GM15510 (cell line): ENCODE measurements at regions not wholly inside any gene's neighbourhood (a gene's known extent, or its start where the extent isn't known, plus 50 kb on each side); places are given as distances from the start of the nearest gene placed in this dataset.

Experiments used
- POLR2A ChIP-seq: IDR thresholded peaks from 3 replicates; pipeline ENCODE4 v1.6.1; 2011; ENCODE audit warnings: borderline replicate concordance; ENCODE audit not compliant: insufficient read length; ENCODE audit errors: extremely low read depth

DNA sequence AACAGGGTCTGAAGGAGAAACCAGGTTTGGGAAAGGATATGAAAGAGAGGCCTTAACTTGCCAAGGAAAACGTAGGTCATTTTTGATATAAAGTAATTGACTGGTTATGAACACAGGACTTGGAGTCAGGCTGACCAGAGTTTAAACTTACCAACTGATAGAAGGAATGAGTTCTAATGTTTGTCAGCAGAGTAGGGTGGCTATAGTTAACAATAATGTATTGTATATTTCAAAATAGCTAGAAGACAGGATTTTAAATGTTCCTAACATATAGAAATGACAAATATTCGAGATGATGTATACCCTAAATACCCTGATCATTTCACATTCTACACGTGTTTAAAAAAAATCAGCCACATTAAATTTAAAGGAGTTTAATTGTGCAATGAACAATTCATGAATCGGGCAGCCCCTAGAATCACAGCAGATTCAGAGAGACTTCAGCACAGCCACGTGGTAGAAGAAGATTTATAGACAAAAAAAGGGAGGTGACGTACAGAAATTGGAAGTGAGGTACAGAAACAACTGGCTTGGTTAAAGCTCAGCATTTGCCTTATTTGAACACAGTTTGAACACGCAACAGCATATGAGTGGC lies 52.5 kb upstream of the PLEKHG7 start:
- TF ChIP-seq POLR2A, result no peak

DNA sequence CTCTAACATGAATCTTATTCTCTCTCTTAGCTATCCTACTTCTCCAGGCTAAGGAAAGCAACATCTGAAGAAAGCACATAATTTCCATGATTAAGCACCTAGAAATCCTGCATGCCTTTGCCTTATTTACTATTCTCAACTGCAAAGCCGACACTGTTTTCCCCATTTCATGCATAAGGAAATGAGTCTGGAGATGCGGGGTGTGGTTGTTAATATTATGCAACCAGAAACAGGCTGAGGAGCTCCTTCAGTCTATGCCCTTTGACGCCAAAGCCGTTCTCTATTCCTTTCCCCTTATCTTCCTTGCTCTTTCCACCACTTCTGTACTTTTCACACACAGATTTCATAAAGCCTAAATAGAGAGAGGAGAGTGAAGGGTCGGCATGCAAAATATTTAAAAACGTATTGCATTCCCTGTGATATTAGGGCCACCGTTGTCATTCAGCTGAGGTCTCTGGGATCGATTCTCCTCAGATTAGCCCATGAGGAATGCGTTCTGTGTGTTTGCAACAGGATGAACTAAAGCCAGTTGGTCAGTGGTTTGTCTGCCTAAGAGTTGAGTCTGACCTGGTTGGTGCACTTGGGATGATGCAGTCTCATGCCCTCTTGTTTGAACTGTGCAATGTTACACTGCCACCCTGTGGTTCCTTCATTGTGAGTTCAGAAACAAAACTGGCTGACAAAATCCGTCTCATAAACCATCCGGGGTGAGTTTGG lies 53.1 kb upstream of the PLEKHG7 start:
- TF ChIP-seq POLR2A, result no peak

DNA sequence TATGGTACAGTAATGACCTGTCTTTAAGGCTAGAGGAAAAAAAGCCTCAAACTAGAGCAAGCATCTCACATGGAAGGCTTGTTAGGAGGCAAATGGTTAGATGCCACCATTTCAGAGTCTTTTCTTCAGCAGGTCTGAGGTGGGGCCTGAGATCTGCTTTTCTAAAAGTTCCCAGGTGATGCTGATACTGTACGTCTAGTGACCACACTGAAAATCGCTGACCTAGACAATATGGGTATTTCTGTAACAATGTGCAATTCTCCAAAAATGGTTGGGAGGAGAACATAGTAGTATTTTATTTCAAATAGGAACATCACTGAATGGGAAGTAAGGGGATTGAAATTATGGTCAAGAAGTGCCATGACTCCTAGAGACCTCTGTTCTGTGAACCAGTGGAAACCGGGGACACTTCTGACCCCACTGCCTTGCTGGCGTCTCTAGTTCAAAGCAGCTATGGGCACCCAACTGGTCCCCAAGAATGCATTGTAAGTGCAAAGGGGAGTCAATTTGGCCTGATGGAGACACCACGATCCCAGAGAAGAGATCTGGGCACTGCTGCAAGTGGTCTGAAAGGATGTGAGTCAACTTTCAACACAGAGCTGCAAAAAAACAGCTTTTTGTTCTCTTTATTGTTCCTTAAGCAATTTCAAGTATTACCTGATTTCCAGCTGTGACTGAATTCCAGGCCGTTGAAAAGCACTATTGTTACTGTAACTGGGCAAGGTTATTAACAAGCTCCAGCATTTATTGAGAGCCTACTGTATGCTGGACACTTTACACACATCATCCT lies 54.4 kb upstream of the PLEKHG7 start:
- no peak for TF ChIP-seq POLR2A

DNA sequence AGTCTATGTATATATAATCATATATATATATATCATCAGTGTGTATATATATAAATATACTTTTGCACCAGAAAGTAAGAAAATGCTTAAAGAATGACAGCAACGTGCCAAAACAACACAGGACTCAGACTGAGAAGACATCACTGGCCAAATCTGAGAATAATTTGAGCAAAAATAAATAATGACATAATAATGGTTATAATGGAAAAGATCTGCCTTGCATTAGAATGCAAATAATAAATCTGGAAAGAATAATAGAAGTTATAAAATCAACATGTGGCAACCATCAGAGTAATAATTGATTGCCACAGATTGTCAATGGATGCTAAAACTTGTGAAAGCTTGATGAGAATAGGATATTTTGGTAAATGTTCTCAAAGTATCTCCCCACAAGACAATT lies 61.5 kb upstream of the PLEKHG7 start:
- no peak for TF ChIP-seq POLR2A

DNA sequence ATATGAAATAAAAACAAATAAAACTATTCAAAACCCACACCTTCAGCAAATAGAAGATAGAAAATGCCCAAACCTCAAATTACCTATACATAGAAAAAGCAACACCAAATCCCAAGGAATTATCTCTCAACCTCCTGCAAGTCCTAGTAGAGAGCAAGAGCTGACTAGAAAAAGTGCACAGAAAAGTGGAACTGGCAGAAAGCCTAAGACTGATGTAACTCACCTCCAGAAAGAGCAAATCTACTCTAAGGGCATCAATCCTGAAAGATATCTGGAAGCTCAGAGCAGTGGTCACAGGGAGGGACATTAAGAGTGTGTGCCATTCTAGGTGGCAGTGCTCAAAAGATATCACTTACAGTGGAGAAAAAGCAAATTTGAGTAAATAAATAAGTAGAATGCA lies 62.1 kb upstream of the PLEKHG7 start:
- no peak for TF ChIP-seq POLR2A

DNA sequence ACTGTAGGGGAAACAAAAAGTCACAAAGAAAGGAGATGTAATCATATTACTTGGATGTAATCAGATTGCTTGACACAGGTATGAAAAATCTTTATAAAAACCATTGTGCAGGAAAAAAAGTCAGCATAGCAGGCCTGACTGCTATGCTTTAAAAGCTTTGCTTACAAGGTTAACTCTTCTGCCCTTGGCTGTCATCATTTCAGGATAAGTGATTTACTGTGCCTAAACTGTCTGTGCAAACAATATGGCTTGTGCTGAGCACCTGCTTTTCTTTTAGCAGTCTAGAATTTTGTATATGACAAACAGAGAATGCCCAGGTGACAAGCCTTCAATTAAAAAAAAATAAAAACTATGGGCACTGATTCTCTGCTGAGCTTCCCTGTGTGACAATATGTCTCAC lies 63.8 kb upstream of the PLEKHG7 start:
- TF ChIP-seq POLR2A, result no peak

DNA sequence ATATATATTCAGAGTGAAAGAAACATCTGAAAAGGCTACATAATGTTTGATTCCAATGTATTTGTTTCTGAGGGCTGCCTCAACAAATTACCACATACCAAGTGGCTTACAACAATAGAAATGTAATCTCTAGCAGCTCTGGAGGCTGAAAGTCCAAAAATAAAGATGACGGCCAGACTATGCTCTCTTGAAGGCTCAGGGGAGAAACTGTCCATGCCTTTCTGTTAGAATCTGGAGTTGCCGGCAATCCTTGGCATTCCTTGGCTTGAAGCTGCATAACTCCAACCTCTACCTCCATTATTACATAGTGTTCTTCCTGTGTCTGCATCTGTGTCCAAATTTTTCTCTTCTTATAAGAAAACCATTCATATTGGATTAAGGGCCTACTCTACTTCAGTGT lies 68.1 kb upstream of the PLEKHG7 start:
- TF ChIP-seq POLR2A, result no peak

DNA sequence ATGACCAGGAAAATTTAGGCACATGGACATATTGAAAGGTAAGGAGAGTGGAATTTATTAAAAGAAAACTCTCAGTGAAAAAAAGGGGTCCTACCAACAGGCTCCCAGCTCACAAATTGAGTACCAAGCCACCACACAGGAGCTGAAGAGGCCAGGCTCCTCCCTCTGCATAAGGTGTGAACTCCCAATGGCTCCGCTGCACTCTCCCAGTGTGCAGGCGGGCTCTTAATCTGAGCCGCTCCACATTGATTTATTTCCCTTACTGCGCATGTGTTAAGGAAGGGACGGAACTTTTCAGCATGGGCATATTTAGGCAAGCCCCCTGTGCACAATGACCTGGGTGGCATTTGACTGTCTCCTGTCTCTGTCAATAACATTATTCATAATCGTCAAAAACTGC lies 68.6 kb upstream of the PLEKHG7 start:
- TF ChIP-seq POLR2A, result no peak

DNA sequence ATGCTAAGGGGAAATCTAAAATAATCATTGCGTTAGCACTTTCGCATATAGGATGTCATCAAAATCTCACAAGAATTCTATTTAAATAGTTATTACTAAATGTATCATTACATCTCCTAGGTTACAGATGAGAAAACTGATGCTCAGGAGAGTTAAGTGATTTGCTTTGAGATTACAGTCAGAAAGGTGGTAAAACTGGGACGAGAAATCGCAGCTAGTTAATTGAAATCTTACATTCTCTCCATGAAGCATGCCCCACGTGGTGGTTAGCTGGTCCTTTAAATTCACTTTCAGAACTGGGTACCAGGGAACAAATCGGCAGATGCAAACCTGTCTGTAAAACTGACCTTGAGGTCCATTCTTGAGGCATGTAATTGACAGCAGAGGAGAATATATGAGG lies 71.8 kb upstream of the PLEKHG7 start:
- no peak for TF ChIP-seq POLR2A

DNA sequence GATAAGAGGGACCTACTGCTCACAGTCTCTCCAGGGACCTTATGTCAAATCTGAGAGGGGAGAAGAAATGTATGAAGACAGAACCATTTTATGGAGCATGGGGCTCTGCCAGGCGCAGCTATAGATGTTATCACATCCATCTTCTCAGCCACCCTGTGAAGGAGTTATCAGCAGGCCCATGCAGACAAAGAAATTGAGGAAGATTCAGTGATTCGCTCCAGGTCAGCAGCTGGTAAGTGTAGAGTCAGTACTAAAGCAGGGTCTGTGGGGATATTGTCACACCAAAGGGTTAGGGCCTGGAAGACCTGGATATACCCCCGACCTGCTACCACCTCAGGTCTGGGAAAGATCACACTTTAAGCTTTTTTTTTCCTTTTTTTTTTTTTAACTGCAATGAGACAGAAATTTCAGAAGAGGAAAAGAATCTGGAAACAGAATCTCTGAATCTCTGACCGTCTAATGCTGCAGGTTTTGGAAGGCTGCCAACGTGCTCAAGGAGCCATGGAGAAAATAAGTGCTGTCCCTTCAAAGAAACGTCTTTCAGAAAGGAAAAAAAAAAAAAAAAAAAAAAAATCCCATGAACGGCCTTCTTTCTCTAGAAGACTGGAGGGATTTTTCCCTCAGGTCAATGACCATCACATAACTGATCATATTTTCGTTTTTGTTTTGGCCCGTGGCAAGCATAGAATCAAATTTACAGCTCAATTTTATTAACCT lies 73.3 kb upstream of the PLEKHG7 start:
- no peak for TF ChIP-seq POLR2A

DNA sequence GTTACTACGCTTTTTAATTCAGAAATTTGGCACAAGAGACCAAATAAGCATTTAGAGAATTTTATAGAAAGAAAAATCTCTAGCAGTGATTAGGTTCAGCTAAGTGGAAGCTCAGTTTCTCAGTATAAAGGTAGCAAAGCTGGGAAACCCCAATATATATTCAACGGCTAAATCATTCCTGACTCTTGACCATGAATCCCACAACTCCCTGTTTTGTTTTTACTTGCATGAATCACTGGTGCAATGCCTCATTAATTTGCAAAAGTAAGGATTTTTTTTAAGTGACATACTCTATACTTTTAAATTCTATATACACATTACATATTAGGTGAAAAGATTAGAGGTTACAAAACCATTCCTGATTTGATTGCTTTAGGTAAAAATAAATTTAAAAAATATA lies 74.3 kb upstream of the PLEKHG7 start:
- no peak for TF ChIP-seq POLR2A

DNA sequence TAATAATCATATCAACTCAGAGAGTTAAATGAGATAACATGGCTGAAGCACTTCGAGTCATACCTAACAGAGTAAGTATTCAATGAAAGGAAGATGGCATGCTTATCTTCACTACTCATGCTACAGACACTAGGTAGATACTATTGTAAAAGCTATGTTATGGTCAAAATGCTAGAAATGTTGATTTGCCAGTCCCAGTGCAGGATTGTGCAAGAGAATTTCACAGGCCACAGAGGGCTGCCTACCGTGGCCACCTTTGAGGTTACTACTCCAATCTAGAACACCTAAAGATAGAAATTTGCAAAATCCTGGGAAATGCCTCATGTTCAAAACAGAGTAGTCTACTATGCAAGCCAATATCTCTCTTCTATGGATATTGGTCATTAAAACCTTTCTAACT lies 75.3 kb upstream of the PLEKHG7 start:
- TF ChIP-seq POLR2A, result no peak

DNA sequence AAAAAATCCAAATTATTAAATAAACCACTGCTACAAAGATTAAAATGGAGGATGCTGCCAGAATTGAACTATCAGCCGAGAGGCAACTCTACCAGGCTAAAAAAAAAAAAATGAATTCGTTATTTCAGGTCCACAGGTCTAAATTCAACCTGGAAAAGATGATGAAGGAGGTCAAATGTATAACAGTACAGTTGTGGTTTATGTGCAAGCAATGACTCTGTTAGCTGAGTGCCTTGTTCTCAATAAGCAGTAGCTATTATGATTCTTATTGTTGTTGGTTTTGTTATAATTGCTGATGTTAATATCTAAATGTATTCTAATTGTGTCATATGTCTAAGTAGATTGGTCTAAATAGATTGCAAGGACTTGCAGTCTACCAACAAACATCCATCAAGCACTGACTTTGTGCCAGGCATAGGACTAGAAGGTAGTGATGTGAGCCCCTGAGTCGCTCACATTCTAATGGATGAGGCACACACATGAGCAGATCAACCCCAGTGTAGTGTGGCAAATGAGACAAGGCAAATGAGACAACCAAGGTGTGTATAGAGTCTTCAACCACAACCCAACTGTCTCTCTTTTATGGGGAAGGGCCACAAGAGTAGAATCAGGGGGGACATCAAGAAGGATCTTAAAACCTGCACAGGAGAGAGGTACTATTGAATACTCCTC lies 77.0 kb upstream of the PLEKHG7 start:
- no peak for TF ChIP-seq POLR2A

DNA sequence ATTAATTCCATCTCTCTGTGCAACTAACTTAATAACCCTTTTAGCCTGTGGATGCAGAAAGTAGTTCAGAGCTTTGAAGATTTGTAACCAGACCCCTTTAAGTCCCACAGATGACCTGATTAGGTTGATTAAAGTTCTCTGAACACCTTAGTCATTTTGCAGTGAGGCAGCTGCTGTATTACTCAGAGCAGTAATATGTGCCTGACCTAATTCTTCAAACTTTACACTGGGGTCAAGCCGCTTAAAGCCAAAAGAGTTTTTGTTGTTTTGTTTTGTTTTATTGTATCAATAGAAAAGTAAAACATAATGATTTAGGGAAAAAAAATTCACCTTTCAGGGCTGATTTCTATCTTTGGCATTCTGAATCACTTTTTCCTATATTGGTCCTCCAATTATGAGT lies 78.6 kb upstream of the PLEKHG7 start:
- no peak for TF ChIP-seq POLR2A

DNA sequence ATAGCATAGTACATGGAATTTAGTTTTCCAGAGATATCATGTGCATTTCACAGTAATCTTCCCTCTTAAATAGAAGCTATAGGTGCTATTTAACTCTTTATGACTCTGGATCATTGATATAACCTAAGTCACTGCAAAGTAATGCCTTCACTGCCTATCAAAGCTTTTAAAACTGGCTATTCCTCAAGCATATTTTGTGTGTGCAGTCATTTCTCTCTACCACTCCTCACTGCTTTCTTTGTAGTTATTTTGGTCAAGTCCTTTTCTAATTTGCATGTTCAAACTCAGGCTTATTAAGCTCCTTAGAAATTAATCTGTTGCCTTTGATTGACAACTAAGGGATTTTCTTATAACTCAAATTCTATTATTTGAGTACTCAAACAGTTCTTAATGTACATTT lies 79.4 kb upstream of the PLEKHG7 start:
- TF ChIP-seq POLR2A, result no peak
